ENCODE measurements at regions not wholly inside any gene's neighbourhood (a gene's known extent, or its start where the extent isn't known, plus 50 kb on each side); places are given as distances from the start of the nearest gene placed in this dataset.

DNA sequence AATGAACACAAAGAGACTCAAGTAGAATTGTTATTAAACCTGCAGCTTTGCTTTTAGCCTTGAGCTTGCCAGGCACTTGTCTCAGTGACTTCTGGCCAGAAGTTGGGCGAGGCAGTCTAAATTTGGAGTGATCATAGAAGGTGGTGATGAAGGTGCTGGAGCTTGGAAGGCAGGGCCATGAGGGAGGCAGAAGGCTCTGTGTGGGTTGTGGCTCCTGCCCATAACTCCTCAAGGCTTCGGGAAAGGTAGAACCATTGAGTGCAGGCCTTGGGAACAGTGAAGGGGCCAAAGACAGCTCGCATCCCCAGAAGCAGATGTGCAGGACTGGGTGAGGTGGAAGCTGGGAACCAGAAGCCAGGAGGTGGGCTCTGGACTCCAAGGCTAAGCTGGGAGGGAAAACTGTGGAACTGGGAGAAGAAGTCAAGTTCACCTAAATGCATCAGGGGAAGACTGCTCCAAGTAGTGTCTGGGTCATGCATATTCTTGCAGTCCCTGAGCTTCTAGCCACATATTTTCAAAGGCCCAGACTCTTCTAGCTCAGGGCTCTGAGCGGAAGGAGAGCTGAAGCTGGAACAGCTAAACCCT, 111.1 kb upstream of the HABP2 start:
- no peak overlapping the region for H3K4me3 ChIP-seq (ENCODE audit: control insufficient read depth, low read depth, low read length)
- TF ChIP-seq CTCF (IDR thresholded peaks at IDR 0.05; ENCODE audit: control insufficient read depth, insufficient read depth, low read depth, low read length, missing control alignments), result no peak
- DNase-seq (ENCODE audit: low read depth), result no peak

DNA sequence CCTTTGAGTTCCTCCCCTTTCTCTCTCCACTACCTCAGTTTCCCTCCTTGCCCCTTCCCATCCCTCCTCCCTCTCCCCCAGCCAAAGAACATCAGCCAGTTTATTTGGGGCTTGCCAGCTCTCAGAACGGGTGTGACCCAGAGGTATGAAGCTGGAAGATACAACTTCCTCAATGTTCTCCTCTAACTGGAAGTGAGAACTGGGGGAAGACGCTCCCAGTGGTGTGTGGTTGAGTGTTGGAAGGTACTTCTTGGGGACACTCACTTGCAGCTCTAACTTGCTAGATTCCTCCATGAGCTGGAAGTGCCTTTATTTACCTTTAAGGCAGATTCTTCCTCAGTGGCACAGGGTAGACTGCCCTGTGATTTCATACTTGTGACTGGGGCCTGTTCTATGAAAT, 110.5 kb upstream of the HABP2 start:
- no peak for TF ChIP-seq CTCF (IDR thresholded peaks at IDR 0.05; ENCODE audit: control insufficient read depth, insufficient read depth, low read depth, low read length, missing control alignments)
- DNase-seq (ENCODE audit: low read depth), result no peak

DNA sequence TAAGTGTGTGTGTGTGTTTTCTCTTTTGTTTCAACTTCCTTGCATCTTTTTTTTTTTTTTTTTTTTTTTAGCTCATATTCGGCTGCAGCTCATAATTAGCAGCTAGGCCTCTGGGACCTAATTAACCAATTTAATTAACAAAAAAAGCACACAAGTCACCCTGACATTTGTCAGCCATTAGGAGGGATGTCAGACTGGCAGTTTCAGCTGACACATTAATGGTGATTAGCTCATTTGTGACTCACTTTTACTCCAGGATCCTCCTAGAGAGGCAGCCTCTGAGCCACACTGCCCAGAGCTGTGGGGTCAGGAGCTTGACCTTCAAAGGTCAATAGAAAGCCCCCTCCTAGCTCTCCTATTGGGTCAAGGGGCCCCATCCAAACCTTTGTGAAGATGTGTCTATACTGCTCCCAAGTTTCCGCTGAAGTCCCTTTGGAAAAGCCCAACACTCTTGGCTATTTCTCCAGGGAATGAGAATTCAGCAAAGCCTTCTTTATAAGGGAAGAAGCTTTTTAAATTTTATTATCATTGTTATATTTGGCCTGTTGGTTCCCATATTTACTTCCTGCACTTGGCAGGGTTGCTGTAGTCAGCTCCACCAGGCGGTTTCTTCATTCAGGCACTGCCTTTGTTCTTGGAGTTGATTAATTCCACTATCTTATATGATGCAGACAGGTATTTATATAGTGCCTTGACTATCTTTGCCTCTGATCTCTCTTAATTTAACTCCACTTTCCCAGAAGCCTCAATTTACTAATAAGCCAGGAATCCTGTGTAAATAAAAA, 109.5 kb upstream of the HABP2 start:
- DNase-seq (ENCODE audit: low read depth), result no peak
- H3K4me3 ChIP-seq (ENCODE audit: control insufficient read depth, low read depth, low read length), result no peak overlapping the region
- TF ChIP-seq CTCF (IDR thresholded peaks at IDR 0.05; ENCODE audit: control insufficient read depth, insufficient read depth, low read depth, low read length, missing control alignments), result no peak

More for the DNA sequence above, 110.5 kb upstream of the HABP2 start:
- H3K4me3 ChIP-seq (ENCODE audit: control insufficient read depth, low read depth, low read length), result no peak overlapping the region

DNA sequence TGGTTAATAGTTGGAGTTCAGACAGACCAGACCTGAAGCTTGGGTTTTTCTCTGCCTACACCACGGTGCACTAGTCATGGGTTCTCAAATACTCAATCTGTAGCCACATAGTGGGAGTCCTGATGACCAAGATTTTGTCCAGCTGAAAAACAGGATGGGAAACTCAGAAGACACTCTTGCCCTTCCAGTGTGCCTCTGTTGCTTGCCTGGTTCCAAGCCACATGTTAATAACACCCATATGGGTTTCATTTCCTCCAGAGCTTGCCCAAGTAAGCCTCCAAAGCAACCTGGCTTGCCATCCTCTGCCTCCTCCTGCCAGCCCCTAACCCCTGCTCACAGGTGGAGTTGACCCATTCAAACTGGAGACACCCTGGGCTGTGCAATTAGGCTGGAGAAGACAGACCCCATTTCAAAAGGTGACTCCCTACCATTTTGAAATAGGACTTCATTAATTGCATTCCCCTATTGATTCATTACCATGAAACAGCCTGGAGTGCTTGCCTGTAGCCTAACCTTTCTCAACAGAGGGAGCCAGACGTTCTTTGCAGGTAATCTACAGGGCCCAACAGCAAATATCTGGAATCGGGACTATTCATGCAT, 108.0 kb upstream of the HABP2 start:
- no peak overlapping the region for H3K4me3 ChIP-seq (ENCODE audit: control insufficient read depth, low read depth, low read length)
- DNase-seq (ENCODE audit: low read depth), result no peak
- TF ChIP-seq CTCF (IDR thresholded peaks at IDR 0.05; ENCODE audit: control insufficient read depth, insufficient read depth, low read depth, low read length, missing control alignments), result no peak

DNA sequence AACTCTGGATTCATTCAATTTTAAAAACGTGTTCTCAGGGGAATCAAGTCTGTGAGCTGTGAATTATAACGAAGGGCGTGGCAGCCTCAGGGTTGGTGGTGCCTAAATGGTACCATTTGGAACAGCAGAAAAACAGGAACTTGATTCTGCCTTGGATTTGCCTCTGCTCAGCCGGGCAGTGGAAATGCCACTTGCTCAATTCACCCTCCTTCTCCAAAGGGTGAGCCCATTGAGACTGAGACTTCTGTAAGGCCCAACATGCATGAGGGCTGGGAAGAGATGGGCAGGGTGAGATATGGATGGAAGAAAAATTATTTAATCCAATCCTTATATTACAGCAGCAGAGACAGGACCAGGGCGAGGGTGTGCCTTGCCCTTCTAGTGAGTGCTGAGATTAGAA, 107.1 kb upstream of the HABP2 start:
- no peak for DNase-seq (ENCODE audit: low read depth)
- no peak for TF ChIP-seq CTCF (IDR thresholded peaks at IDR 0.05; ENCODE audit: control insufficient read depth, insufficient read depth, low read depth, low read length, missing control alignments)
- H3K4me3 ChIP-seq (ENCODE audit: control insufficient read depth, low read depth, low read length), result no peak overlapping the region

DNA sequence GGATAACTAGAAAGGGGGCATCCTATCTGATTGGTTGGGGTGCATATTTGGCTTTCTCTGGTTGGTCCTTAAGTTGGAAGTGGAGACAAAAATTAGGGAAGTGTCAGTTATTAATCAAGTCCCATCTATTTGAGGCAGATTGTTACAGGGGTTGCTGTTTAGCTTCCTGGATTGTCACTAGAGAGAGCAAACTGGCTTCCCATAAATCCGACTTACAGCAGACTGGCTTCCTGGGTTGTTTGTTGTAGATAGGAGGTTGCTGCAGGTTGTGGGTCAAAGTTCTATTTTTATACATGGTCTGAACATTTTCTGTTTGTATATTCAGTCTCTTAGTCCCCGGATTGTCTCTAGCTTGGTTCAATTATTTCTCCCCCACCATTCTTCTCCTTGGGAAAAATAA, 106.1 kb upstream of the HABP2 start:
- H3K4me3 ChIP-seq (ENCODE audit: control insufficient read depth, low read depth, low read length), result no peak overlapping the region
- TF ChIP-seq CTCF (IDR thresholded peaks at IDR 0.05; ENCODE audit: control insufficient read depth, insufficient read depth, low read depth, low read length, missing control alignments), result no peak
- DNase-seq (ENCODE audit: low read depth), result no peak

Data from AG09309 (cell line).